ENCODE measurements at regions not wholly inside any gene's neighbourhood (a gene's known extent, or its start where the extent isn't known, plus 50 kb on each side); places are given as distances from the start of the nearest gene placed in this dataset.

DNA sequence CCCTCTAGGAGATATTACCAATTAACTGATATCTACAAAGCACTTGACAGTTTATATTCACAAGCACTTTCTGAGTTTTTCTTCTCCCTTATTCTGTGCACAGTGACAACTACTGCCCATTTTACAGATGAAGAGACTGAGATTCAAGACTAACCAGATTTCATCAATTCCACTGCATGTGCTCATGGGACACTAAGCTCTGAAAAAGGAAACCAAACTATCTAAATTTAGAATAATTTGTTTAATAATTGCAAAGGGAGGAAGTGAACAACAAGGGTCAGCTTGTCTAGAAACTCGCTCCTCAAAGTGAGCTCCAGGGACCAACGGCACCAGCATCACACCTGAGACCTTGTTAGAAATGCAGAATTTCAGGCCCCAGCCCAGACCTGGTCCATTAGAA lies 50.8 kb upstream of the MYLIP start:
- Histone ChIP-seq H3K27ac (ENCODE audit: extremely low read depth, low read depth, low read length) (no peak overlapping the region), H3K36me3 (ENCODE audit: control insufficient read depth in 2 of 2, insufficient read depth in 1 of 2, low read length in 2 of 2) (no peaks in the 10 kb centered on the region), H3K4me3 (ENCODE audit: low read depth, low read length) (no peak overlapping the region), H3K4me1 (ENCODE audit: control insufficient read depth, insufficient read depth, low read length) (peaks cover 5% of the 10 kb centered on the region; the same call in 1 of the 2 replicates), H3K9me3 (ENCODE audit: control insufficient read depth, insufficient read depth, low read depth, low read length) (no peaks in the 10 kb centered on the region)
- TF ChIP-seq, protein P1, sequence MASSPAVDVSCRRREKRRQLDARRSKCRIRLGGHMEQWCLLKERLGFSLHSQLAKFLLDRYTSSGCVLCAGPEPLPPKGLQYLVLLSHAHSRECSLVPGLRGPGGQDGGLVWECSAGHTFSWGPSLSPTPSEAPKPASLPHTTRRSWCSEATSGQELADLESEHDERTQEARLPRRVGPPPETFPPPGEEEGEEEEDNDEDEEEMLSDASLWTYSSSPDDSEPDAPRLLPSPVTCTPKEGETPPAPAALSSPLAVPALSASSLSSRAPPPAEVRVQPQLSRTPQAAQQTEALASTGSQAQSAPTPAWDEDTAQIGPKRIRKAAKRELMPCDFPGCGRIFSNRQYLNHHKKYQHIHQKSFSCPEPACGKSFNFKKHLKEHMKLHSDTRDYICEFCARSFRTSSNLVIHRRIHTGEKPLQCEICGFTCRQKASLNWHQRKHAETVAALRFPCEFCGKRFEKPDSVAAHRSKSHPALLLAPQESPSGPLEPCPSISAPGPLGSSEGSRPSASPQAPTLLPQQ (tag by site-specific recombination; IDR thresholded peaks at IDR 0.05): no peak
- TF ChIP-seq ZNF792 (tag by site-specific recombination; IDR thresholded peaks at IDR 0.05): no peak
- TF ChIP-seq SP7 (tag by site-specific recombination; IDR thresholded peaks at IDR 0.05): no peak
- no peak for TF ChIP-seq ZNF114 (tag by site-specific recombination; IDR thresholded peaks at IDR 0.05)
- TF ChIP-seq ZNF221 (tag by site-specific recombination; IDR thresholded peaks at IDR 0.05; ENCODE audit: borderline replicate concordance): no peak
- no peak for TF ChIP-seq ZNF311 (tag by site-specific recombination; IDR thresholded peaks at IDR 0.05; ENCODE audit: borderline replicate concordance)
- no peak for TF ChIP-seq BCL11A (tag by site-specific recombination; IDR thresholded peaks at IDR 0.05; ENCODE audit: low read depth)
- CTCF ChIA-PET: no interaction called here
- POLR2A ChIA-PET: no interaction called here

DNA sequence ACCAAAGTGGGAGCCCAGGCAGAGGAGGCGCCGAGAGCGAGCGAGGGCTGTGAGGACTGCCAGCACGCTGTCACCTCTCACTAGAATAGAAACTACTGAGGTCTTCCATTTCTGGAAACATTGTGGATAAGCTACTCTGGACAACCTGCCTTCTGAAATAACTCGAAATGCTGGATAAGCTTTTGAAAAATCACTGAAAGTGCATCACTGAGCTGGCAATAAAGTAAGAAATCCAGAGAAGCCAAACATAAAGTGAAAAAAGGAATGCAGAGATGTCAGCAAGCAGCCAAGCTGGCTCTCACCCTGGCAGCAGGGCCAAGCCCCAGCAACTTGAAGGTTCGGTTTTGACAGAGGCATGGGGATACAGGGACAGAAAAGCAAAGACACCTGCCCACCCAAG lies 59.2 kb upstream of the MYLIP start:
- POLR2A ChIA-PET: no interaction called here
- CTCF ChIA-PET: no interaction called here
- H3K36me3 ChIP-seq (ENCODE audit: control insufficient read depth in 2 of 2, insufficient read depth in 1 of 2, low read length in 2 of 2): no peaks in the 10 kb centered on the region
- H3K9me3 ChIP-seq (ENCODE audit: control insufficient read depth, insufficient read depth, low read depth, low read length): no peaks in the 10 kb centered on the region
- H3K4me3 ChIP-seq (ENCODE audit: low read depth, low read length): no peak overlapping the region
- no peak overlapping the region for H3K27ac ChIP-seq (ENCODE audit: extremely low read depth, low read depth, low read length)
- no peaks in the 10 kb centered on the region for H3K4me1 ChIP-seq (ENCODE audit: control insufficient read depth, insufficient read depth, low read length)
- TF ChIP-seq ZNF660 (tag by site-specific recombination; IDR thresholded peaks at IDR 0.05): no peak
- no peak for TF ChIP-seq ZNF670 (tag by site-specific recombination; IDR thresholded peaks at IDR 0.05; ENCODE audit: low read depth)
- no peak for TF ChIP-seq ZNF501 (tag by site-specific recombination; IDR thresholded peaks at IDR 0.05)
- TF ChIP-seq, protein P2, sequence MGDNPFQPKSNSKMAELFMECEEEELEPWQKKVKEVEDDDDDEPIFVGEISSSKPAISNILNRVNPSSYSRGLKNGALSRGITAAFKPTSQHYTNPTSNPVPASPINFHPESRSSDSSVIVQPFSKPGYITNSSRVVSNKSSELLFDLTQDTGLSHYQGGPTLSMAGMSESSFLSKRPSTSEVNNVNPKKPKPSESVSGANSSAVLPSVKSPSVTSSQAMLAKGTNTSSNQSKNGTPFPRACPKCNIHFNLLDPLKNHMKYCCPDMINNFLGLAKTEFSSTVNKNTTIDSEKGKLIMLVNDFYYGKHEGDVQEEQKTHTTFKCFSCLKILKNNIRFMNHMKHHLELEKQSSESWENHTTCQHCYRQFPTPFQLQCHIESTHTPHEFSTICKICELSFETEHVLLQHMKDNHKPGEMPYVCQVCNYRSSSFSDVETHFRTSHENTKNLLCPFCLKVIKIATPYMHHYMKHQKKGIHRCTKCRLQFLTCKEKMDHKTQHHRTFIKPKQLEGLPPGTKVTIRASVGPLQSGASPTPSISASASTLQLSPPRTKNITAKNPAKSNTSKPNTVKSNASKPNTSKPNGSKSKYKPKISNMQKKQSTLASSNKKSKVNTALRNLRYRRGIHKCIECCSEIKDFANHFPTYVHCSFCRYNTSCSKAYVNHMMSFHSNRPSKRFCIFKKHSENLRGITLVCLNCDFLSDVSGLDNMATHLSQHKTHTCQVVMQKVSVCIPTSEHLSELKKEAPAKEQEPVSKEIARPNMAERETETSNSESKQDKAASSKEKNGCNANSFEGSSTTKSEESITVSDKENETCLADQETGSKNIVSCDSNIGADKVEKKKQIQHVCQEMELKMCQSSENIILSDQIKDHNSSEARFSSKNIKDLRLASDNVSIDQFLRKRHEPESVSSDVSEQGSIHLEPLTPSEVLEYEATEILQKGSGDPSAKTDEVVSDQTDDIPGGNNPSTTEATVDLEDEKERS (tag by site-specific recombination; IDR thresholded peaks at IDR 0.05): no peak
- TF ChIP-seq ZNF624 (tag by site-specific recombination; IDR thresholded peaks at IDR 0.05): no peak
- TF ChIP-seq, protein P3, sequence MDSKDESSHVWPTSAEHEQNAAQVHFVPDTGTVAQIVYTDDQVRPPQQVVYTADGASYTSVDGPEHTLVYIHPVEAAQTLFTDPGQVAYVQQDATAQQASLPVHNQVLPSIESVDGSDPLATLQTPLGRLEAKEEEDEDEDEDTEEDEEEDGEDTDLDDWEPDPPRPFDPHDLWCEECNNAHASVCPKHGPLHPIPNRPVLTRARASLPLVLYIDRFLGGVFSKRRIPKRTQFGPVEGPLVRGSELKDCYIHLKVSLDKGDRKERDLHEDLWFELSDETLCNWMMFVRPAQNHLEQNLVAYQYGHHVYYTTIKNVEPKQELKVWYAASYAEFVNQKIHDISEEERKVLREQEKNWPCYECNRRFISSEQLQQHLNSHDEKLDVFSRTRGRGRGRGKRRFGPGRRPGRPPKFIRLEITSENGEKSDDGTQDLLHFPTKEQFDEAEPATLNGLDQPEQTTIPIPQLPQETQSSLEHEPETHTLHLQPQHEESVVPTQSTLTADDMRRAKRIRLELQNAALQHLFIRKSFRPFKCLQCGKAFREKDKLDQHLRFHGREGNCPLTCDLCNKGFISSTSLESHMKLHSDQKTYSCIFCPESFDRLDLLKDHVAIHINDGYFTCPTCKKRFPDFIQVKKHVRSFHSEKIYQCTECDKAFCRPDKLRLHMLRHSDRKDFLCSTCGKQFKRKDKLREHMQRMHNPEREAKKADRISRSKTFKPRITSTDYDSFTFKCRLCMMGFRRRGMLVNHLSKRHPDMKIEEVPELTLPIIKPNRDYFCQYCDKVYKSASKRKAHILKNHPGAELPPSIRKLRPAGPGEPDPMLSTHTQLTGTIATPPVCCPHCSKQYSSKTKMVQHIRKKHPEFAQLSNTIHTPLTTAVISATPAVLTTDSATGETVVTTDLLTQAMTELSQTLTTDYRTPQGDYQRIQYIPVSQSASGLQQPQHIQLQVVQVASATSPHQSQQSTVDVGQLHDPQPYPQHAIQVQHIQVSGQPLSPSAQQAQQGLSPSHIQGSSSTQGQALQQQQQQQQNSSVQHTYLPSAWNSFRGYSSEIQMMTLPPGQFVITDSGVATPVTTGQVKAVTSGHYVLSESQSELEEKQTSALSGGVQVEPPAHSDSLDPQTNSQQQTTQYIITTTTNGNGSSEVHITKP (tag by site-specific recombination; IDR thresholded peaks at IDR 0.05): no peak
- TF ChIP-seq, protein P4, sequence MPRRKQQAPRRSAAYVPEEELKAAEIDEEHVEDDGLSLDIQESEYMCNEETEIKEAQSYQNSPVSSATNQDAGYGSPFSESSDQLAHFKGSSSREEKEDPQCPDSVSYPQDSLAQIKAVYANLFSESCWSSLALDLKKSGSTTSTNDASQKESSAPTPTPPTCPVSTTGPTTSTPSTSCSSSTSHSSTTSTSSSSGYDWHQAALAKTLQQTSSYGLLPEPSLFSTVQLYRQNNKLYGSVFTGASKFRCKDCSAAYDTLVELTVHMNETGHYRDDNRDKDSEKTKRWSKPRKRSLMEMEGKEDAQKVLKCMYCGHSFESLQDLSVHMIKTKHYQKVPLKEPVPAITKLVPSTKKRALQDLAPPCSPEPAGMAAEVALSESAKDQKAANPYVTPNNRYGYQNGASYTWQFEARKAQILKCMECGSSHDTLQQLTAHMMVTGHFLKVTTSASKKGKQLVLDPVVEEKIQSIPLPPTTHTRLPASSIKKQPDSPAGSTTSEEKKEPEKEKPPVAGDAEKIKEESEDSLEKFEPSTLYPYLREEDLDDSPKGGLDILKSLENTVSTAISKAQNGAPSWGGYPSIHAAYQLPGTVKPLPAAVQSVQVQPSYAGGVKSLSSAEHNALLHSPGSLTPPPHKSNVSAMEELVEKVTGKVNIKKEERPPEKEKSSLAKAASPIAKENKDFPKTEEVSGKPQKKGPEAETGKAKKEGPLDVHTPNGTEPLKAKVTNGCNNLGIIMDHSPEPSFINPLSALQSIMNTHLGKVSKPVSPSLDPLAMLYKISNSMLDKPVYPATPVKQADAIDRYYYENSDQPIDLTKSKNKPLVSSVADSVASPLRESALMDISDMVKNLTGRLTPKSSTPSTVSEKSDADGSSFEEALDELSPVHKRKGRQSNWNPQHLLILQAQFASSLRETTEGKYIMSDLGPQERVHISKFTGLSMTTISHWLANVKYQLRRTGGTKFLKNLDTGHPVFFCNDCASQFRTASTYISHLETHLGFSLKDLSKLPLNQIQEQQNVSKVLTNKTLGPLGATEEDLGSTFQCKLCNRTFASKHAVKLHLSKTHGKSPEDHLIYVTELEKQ (tag by site-specific recombination; IDR thresholded peaks at IDR 0.05; ENCODE audit: borderline replicate concordance): no peak
- TF ChIP-seq, protein P1 (tag by site-specific recombination; IDR thresholded peaks at IDR 0.05): no peak
- TF ChIP-seq YY1 (tag by site-specific recombination; IDR thresholded peaks at IDR 0.05): no peak
- no peak for TF ChIP-seq ZNF426 (tag by site-specific recombination; IDR thresholded peaks at IDR 0.05)
- TF ChIP-seq OVOL3 (tag by site-specific recombination; IDR thresholded peaks at IDR 0.05): no peak
- TF ChIP-seq, protein P5, sequence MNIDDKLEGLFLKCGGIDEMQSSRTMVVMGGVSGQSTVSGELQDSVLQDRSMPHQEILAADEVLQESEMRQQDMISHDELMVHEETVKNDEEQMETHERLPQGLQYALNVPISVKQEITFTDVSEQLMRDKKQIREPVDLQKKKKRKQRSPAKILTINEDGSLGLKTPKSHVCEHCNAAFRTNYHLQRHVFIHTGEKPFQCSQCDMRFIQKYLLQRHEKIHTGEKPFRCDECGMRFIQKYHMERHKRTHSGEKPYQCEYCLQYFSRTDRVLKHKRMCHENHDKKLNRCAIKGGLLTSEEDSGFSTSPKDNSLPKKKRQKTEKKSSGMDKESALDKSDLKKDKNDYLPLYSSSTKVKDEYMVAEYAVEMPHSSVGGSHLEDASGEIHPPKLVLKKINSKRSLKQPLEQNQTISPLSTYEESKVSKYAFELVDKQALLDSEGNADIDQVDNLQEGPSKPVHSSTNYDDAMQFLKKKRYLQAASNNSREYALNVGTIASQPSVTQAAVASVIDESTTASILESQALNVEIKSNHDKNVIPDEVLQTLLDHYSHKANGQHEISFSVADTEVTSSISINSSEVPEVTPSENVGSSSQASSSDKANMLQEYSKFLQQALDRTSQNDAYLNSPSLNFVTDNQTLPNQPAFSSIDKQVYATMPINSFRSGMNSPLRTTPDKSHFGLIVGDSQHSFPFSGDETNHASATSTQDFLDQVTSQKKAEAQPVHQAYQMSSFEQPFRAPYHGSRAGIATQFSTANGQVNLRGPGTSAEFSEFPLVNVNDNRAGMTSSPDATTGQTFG (tag by site-specific recombination; IDR thresholded peaks at IDR 0.05; ENCODE audit: borderline replicate concordance): no peak
- no peak for TF ChIP-seq ZNF600 (tag by site-specific recombination; IDR thresholded peaks at IDR 0.05)
